Stimulated activated CD4-positive, alpha-beta T cell treated with anti-CD3 and anti-CD28 coated beads, Interleukin-15, amount 100 ng/mL, for 24 hours (primary cell): ENCODE measurements at regions not wholly inside any gene's neighbourhood (a gene's known extent, or its start where the extent isn't known, plus 50 kb on each side); places are given as distances from the start of the nearest gene placed in this dataset.

Source experiments
- DNase-seq: peaks from one replicate; pipeline ENCODE4 v3.0.0-alpha.2; 2020

DNA sequence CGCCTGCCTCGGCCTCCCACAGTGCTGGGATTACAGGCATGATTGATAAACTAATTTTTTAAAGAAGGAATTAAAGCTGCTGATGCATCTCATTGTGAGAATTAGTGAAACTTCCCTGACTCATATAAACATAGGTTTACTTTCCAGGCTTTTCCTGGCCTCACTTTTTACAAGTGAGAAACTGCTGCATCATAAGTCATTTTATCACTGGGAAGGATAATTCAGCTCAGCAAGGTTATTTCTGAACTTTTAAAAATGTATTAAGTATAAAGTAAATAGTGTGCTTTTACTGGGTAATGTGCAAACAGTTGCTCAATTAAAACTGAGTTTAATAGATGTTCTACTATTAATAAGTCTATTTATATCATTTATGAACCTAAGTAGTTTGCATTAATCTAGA lies 1130.3 kb upstream of the CDH2 start:
- no peak for DNase-seq

DNA sequence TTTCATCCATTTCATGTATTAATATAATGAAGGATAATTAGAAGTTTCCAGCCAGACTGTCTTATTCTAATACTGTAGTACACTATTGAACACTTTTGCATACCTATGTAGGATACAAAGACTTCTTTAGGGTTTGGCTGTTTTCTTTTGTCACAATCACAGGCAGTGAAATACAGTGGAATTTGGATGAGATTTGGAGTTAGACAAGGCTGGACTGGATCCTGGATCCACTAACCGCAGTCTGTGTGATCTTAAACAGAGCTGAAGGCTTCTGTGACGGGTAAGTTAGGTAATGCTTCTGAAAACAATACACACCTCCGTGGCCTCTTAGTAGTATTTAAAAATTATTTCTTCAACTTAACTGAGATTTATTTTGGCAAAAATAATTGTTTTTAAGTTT lies 1128.6 kb upstream of the CDH2 start:
- no peak for DNase-seq

DNA sequence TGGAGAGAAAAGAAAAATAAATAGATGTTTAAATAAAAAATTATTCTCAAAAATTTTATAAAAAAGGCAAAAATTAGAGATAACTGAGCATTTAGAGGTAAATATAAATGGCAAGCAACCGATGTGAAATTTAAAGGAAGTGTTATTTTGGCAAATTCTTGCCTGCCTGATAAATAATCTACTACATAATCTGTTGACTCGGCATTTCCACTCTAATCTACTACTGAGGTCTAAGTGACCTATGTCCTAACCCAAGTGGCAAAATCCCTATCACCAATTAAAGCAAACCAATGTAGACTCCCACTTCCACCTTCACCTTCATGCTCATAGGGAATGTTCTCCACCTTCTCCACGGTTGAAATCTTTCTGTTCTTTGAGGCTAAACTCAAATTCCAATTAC lies 1124.1 kb upstream of the CDH2 start:
- DNase-seq = no peak

DNA sequence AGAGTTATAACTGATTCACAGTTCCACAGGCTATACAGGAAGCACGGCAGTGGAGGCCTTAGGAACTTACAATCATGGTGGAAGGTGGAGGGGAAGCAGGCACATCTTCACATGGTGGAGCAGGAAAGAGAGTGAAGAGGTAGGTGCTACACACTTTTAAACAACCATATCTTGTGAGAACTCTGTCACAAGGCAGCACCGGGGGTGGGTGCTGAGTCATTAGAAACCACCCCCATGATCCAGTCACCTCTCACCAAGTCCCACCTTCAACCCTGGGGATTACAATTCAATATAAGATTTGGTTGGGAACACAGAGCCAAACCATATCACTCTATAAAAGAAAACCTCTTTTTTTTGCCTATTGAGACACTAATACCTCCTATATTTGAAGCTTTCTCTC lies 1108.5 kb upstream of the CDH2 start:
- no peak for DNase-seq

DNA sequence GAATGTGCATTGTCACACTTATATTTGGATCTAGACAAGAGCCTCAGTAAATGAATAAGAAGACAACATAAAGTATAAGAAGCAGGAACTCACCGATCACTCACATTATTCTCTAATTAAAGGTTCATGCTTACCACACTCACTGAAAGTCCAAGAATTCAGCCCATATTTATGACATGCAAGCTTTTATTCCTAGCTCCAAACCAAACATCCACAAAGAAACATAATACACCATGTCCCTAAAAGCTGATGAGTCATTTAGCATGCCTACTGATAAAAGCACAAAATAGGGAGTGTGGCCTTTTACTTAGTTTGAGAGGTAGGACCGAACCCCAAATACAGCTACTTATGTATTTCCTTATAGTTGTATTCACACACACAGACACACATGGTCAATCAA lies 1094.6 kb upstream of the CDH2 start:
- DNase-seq = no peak

GRCh38 chr18:29259838-29260237 lies 1082.9 kb upstream of the CDH2 start:
- no peak for DNase-seq

- no peak for DNase-seq
Measured at GRCh38 chr18:29254123-29254522, 1077.2 kb upstream of the CDH2 start.

- no peak for DNase-seq
Measured at GRCh38 chr18:29251681-29252080, 1074.8 kb upstream of the CDH2 start.

DNA sequence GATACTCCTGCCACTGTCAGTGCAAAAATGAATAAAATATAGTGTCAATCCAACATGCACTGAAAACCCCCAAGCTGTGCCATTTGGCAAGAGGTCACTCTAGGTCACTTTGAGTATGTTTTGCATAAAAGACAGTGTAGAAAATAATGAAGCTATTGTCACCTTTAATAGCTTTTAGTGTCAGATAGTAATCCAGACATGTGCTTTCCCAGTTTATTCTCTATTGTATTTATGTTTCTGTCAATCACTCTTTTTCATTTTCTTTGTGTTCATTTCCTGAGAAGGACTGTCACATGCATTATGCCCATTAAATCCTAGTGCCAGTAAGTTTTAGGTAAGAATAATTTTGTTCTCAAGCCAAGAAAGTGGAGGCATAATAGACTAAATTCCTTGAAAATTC lies 1073.9 kb upstream of the CDH2 start:
- DNase-seq = no peak

DNA sequence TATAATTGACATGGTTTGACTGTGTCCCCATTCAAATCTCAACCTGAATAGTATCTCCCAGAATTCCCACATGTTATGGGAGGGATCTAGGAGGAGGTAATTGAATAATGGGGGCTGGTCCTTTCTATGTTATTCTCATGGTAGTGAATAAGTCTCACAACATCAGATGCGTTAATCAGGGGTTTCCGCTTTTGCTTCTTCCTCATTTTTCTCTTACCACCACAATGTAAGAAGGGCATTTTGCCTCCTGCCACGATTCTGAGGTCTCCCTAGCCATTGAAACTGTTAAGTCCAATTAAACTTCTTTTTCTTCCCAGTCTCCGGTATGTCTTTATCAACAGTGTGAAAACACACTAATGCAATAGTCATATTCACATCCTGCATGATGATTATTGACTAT lies 1073.3 kb upstream of the CDH2 start:
- no peak for DNase-seq

DNA sequence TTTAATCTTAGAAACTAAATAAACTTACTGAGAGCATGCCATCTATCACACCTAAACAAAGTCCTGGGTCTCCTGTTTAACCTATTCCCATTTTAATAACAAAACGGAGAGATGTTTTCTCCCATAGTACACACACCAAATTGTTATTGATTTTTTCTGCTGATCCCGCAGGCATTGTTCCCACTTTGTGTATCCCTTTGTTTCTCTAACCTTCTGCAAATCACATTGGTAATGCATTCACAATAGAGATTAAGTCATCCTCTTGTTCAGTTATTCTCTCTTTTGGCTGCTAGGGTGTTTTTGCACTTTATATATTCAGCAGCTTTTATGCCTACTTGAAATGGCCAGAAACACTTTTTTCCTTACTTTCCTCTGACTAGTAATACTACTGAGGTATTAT lies 1071.9 kb upstream of the CDH2 start:
- DNase-seq = no peak

GRCh38 chr18:29241199-29241598 lies 1064.3 kb upstream of the CDH2 start:
- no peak for DNase-seq

DNA sequence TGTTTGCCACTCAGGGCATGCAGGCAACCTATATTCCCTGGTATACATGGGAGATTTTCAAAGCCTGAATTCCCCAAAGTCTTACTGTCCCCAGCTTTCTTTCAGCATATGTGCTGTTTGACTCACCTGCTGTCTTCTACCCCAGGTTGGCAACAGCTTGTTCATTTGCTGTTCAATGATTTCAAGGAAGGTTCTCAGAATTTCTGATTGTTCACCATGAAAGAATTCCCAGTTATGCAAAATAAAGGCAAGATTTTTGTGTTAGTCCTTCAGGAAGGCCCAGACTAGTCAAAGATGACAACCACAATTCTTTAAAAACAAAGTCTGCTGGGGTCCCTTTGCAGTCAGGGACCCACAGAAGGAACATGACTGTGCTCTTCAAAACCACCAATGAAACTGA lies 1057.8 kb upstream of the CDH2 start:
- DNase-seq = no peak

DNA sequence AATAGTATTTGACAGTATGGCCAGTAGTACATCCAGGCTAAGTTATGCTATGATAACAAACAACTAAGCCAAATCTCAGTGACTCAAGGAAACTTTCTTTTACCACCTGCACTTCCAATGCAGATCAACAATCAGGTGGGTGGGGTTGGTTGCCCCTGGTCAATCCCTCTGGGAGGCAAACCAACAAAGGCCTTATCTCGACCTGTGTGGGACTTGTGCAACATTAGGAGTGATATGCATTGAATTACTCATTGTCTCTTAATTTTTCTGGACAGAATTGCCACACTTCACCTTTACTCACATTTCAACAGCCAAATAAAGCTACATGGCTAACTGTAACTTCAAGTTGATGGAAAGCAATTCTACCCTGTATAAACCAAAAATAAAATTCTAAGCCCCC lies 1049.3 kb upstream of the CDH2 start:
- DNase-seq = no peak

- no peak for DNase-seq
Measured at GRCh38 chr18:29225351-29225750, 1048.4 kb upstream of the CDH2 start.

- DNase-seq = no peak
Measured at GRCh38 chr18:29218091-29218490, 1041.2 kb upstream of the CDH2 start.

- DNase-seq = no peak
Measured at GRCh38 chr18:29217124-29217915, 1040.4 kb upstream of the CDH2 start.

- no peak for DNase-seq
Measured at GRCh38 chr18:29198834-29199233, 1021.9 kb upstream of the CDH2 start.

GRCh38 chr18:29196307-29196706 lies 1019.4 kb upstream of the CDH2 start:
- no peak for DNase-seq

DNA sequence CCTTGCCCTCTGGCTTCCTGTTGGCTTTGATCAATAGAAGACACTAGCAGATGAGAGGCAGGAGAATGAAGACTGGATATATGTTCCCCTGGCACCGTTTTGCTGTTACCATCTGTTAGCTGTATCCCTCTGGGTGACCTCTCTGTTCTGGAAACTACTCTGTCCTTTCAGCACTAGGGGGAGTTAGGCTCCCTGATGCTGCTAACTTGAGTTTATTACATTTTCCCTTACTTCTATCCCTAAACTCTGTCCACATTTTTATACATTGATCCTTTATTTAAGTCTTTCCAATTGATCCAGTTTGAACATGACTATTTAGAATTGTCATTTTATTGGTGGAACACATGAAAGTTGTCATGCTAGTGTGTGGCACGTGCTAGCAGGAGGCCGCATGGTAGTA lies 1014.3 kb upstream of the CDH2 start:
- no peak for DNase-seq

DNA sequence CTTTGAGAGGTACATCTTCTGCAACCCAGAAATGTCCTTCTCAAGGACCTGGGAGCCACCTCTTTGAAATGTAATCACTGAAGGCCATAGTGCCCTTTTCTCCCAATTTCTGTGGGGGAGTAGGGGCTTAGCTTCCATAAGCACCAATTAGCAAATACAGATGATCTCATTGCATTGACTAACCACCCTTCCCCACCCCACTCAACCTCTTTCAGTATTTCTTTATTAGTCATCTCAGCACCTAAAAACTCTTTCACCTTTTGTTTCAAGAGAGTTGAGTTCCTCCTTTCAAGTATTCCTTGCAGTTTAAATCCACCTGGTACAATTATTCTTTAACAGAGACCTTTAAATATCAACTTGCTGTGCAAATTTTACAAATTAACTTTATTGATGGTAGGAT lies 1011.8 kb upstream of the CDH2 start:
- DNase-seq = no peak

GRCh38 chr18:29185801-29186200 lies 1008.9 kb upstream of the CDH2 start:
- no peak for DNase-seq

GRCh38 chr18:29184654-29185053 lies 1007.7 kb upstream of the CDH2 start:
- DNase-seq = no peak

DNA sequence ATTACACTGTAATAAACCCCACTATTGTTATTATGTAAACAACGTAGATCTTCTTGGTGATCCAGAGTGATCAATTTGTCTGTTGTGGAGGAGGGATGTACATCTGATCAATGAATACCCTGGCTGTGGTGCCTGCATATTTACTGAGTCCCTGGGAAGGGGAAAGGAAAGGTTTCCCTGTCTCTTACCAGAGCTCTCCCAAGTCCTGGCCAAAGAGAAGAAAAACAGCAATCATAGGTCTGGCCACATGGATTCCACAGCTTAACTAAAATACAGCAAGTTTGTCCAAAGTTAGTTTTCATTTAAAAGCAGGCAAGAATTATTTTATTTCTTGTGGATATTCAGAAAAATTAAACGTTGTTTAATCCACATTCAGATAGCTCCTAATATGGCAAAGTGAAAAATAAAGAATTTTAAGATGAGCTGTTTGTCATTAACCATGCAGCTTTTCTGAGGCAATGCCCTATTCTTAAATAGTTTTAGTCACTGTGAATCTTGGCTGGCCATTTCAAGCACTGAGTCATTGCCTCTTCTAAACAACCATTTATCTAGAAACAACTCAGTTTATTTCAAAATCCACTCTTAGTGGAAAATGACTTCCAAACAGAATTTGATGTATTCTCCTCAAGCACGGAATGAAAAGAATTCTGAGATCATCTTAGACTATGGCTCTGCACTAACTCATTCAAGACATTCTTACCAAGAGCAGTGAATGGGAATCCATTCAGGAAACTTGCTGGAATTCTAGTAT lies 1004.4 kb upstream of the CDH2 start:
- DNase-seq = no peak

GRCh38 chr18:29176681-29177080 lies 999.8 kb upstream of the CDH2 start:
- DNase-seq = no peak
